Mesenchymal stem cell (in vitro differentiated cells and primary cell): ENCODE measurements at regions not wholly inside any gene's neighbourhood (a gene's known extent, or its start where the extent isn't known, plus 50 kb on each side); places are given as distances from the start of the nearest gene placed in this dataset.

Experiments used
- DNase-seq: peaks from one replicate; pipeline ENCODE4 v3.0.0-alpha.2; 2013
- H2AFZ ChIP-seq: one replicate; pipeline ENCODE4 v1.6.1; 2013; ENCODE audit warnings: low read depth, mild to moderate bottlenecking, control low read depth, inconsistent platforms, low read length, moderate library complexity
- H2AK5ac ChIP-seq: 2 replicates; pipeline ENCODE4 v1.6.1; 2013; ENCODE audit warnings: low read length, moderate library complexity, mild to moderate bottlenecking, inconsistent platforms; ENCODE audit not compliant: severe bottlenecking
- H2BK120ac ChIP-seq: one replicate; pipeline ENCODE4 v1.6.1; 2013; ENCODE audit warnings: low read depth, mild to moderate bottlenecking, inconsistent platforms, low read length, moderate library complexity
- H2BK12ac ChIP-seq, 2 experiments: one replicate each; pipeline ENCODE4 v1.6.1; 2013; ENCODE audit warnings: inconsistent platforms in 2 of 2, low read length in 2 of 2, mild to moderate bottlenecking in 2 of 2, moderate library complexity in 2 of 2, control low read depth in 1 of 2
- H2BK15ac ChIP-seq: one replicate; pipeline ENCODE4 v1.6.1; 2013; ENCODE audit warnings: mild to moderate bottlenecking, low read depth, inconsistent platforms; ENCODE audit not compliant: poor library complexity, severe bottlenecking
- H2BK5ac ChIP-seq: 2 replicates; pipeline ENCODE4 v1.6.1; 2013; ENCODE audit warnings: low read depth, mild to moderate bottlenecking, low read length, control low read depth, inconsistent platforms; ENCODE audit not compliant: poor library complexity, severe bottlenecking
- H3K14ac ChIP-seq, 2 experiments: one replicate each; pipeline ENCODE4 v1.6.1; 2013; ENCODE audit warnings: inconsistent platforms in 2 of 2, low read length in 2 of 2, control low read depth in 1 of 2, mild to moderate bottlenecking in 1 of 2, moderate library complexity in 1 of 2
- H3K18ac ChIP-seq, 2 experiments: one replicate each; pipeline ENCODE4 v1.6.1; 2013; ENCODE audit warnings: inconsistent platforms in 2 of 2, low read length in 2 of 2, control low read depth in 1 of 2, low read depth in 1 of 2, mild to moderate bottlenecking in 1 of 2
- H3K23ac ChIP-seq, 2 experiments: one replicate each; pipeline ENCODE4 v1.6.1; 2013; ENCODE audit warnings: inconsistent platforms in 2 of 2, low read length in 2 of 2, mild to moderate bottlenecking in 2 of 2, moderate library complexity in 2 of 2, control low read depth in 1 of 2
- H3K27ac ChIP-seq: 2 replicates; pipeline ENCODE4 v1.5.1; 2013; ENCODE audit warnings: mild to moderate bottlenecking, moderate library complexity, low read length, control low read depth, inconsistent platforms; ENCODE audit not compliant: poor library complexity, severe bottlenecking
- H3K27me3 ChIP-seq, 2 experiments: 2 replicates each; pipeline versions ENCODE4 v1.6.1 to v1.7.0; 2013; ENCODE audit warnings: low read length in 2 of 2, mild to moderate bottlenecking in 2 of 2, moderate library complexity in 2 of 2, control low read depth in 1 of 2, inconsistent platforms in 1 of 2; ENCODE audit not compliant: control insufficient read depth in 1 of 2, insufficient read depth in 1 of 2
- H3K36me3 ChIP-seq, 2 experiments: 2 replicates each; pipeline versions ENCODE4 v1.6.1 to v1.7.0; 2013; ENCODE audit warnings: low read length in 2 of 2, control low read depth in 1 of 2, inconsistent platforms in 1 of 2, low read depth in 1 of 2, mild to moderate bottlenecking in 1 of 2; ENCODE audit not compliant: insufficient read depth in 2 of 2, control insufficient read depth in 1 of 2
- H3K4ac ChIP-seq, 2 experiments: one replicate each; pipeline ENCODE4 v1.6.1; 2013; ENCODE audit warnings: inconsistent platforms in 2 of 2, low read length in 2 of 2, mild to moderate bottlenecking in 2 of 2, moderate library complexity in 2 of 2, control low read depth in 1 of 2, low read depth in 1 of 2
- H3K4me1 ChIP-seq: 2 replicates; pipeline ENCODE4 v1.6.1; 2013; ENCODE audit warnings: low read depth, low read length, control low read depth; ENCODE audit not compliant: control insufficient read depth, insufficient read depth
- H3K4me2 ChIP-seq: 2 replicates; pipeline ENCODE4 v1.6.1; 2013; ENCODE audit warnings: low read length, mild to moderate bottlenecking, inconsistent platforms; ENCODE audit not compliant: poor library complexity, severe bottlenecking
- H3K4me3 ChIP-seq, 2 experiments: 2 replicates each; pipeline versions ENCODE4 v1.5.1 to v1.7.0; 2013; ENCODE audit warnings: low read length in 2 of 2, mild to moderate bottlenecking in 2 of 2, control low read depth in 1 of 2, low read depth in 1 of 2; ENCODE audit not compliant: insufficient read depth in 1 of 2
- H3K79me1 ChIP-seq: replicated peaks from 2 replicates; pipeline ENCODE4 v1.6.1; 2013; ENCODE audit warnings: mild to moderate bottlenecking, control low read depth, low read length, inconsistent platforms; ENCODE audit not compliant: poor library complexity, severe bottlenecking
- H3K9ac ChIP-seq: 2 replicates; pipeline ENCODE4 v1.7.0; 2013; ENCODE audit warnings: mild to moderate bottlenecking, low read length, moderate library complexity
- H3K9me3 ChIP-seq: 2 replicates; pipeline ENCODE4 v1.7.0; 2013; ENCODE audit warnings: mild to moderate bottlenecking, low read length; ENCODE audit not compliant: control insufficient read depth
- H4K8ac ChIP-seq: one replicate; pipeline ENCODE4 v1.6.1; 2013; ENCODE audit warnings: inconsistent platforms, mild to moderate bottlenecking, low read length, moderate library complexity
- H4K91ac ChIP-seq: one replicate; pipeline ENCODE4 v1.6.1; 2013; ENCODE audit warnings: mild to moderate bottlenecking, low read length, inconsistent platforms
- WGBS: methylation state at CpG from one replicate; pipeline ENCODE4 v1.1.7; 2013; ENCODE audit warnings: mixed read lengths; 5-methylcytosine and 5-hydroxymethylcytosine counted together

- H3K27me3 ChIP-seq, result no peaks in the 10 kb centered on the region
- no peaks in the 10 kb centered on the region for H3K79me1 ChIP-seq
- H3K18ac ChIP-seq, result no peak overlapping the region
- peaks cover 2% of the 10 kb centered on the region for H3K4me1 ChIP-seq
- no peak overlapping the region for H2BK120ac ChIP-seq
- no peak overlapping the region for H4K91ac ChIP-seq
- H3K4ac ChIP-seq, result no peak overlapping the region
- H2BK15ac ChIP-seq, result no peak overlapping the region
- no peaks in the 10 kb centered on the region for H3K36me3 ChIP-seq
- no peak overlapping the region for H3K23ac ChIP-seq
- no peak overlapping the region for H3K14ac ChIP-seq
- no peak overlapping the region for H2AFZ ChIP-seq
- no peak overlapping the region for H2AK5ac ChIP-seq
- no peak overlapping the region for H3K4me3 ChIP-seq
- H4K8ac ChIP-seq, result no peak overlapping the region
- no peak overlapping the region for H3K27ac ChIP-seq
- DNase-seq, result no peak
- H2BK5ac ChIP-seq, result no peak overlapping the region
- no peaks in the 10 kb centered on the region for H3K9me3 ChIP-seq
- H3K9ac ChIP-seq, result no peak overlapping the region
- H3K4me2 ChIP-seq, result no peak overlapping the region
- WGBS, result no CpG with 5 or more reads among the region's 1 CpG
- H2BK12ac ChIP-seq, result no peak overlapping the region
These were observed 314.5 kb upstream of the HS3ST1 start for GRCh38 chr4:11743236-11743635.

DNA sequence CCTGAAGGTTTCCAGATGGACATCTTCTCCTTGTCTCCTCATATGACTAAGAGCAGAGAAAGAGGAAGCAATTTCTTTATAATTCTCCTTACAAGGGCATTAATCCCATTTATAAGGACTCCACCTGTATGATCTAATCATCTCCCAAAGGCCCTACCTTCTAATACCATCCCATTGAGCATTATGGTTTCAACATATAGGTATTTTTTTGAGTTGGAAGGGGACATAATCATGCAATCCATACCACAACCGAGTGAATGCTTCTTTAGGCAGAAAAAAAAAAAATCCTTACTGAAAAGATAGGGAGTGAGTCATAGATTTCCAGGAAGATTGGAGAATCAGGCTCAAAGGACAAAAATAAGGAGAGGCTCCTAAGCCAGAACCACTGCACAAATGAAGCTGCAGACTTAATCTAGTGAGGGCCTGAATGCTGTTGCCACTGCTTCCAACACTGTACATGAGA, 312.5 kb upstream of the HS3ST1 start:
- peak; percentile 78 for DNase-seq
- no CpG with 5 or more reads among the region's 1 CpG for WGBS
- H2AK5ac ChIP-seq, result no peak overlapping the region
- no peaks in the 10 kb centered on the region for H3K27me3 ChIP-seq
- no peak overlapping the region for H2BK5ac ChIP-seq
- peak overlapping the region in 1 of 2 experiments; percentile 18 for H3K14ac ChIP-seq
- H3K9ac ChIP-seq, result no peak overlapping the region
- H3K36me3 ChIP-seq, result no peaks in the 10 kb centered on the region
- no peak overlapping the region for H4K8ac ChIP-seq
- H3K18ac ChIP-seq, result peak overlapping the region; percentile 75 to 90
- peak overlapping the region; percentile 11 for H2BK120ac ChIP-seq
- peak overlapping the region in 1 of 2 experiments; percentile 73 for H3K4ac ChIP-seq
- H4K91ac ChIP-seq, result peak overlapping the region; percentile 25
- H2AFZ ChIP-seq, result no peak overlapping the region
- no peaks in the 10 kb centered on the region for H3K79me1 ChIP-seq
- H3K4me2 ChIP-seq, result no peak overlapping the region
- H3K4me3 ChIP-seq, result no peak overlapping the region
- H2BK15ac ChIP-seq, result no peak overlapping the region
- peak overlapping the region; percentile 28 for H3K27ac ChIP-seq
- no peaks in the 10 kb centered on the region for H3K9me3 ChIP-seq
- no peak overlapping the region for H3K23ac ChIP-seq
- H2BK12ac ChIP-seq, result peak overlapping the region in 1 of 2 experiments; percentile 46
- H3K4me1 ChIP-seq, result peaks cover 2% of the 10 kb centered on the region

DNA sequence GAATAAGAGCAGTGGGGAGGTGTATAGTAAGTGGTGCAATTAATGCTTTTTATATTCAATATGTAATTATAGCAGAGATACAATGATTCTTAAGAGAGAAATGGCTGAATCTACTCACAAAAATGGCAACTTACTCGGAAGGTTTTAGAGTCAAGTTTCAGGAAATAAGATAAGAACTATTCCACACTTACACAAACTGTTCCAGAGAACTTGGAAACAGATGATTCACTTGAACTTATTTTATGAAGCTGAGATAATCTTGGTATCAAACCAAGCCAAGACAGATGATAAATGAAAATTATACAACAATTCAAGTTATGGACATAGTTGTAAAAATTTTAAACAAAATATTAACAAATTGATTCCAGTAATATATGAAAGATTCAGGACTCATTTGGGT, 311.3 kb upstream of the HS3ST1 start:
- Histone ChIP-seq H2AFZ (no peak overlapping the region), H3K14ac (no peak overlapping the region), H3K9me3 (no peaks in the 10 kb centered on the region), H2BK5ac (no peak overlapping the region), H3K27ac (no peak overlapping the region), H2BK15ac (no peak overlapping the region), H4K8ac (no peak overlapping the region), H2BK120ac (no peak overlapping the region), H2BK12ac (no peak overlapping the region), H4K91ac (no peak overlapping the region), H3K79me1 (no peaks in the 10 kb centered on the region), H3K4ac (no peak overlapping the region), H3K36me3 (no peaks in the 10 kb centered on the region), H3K4me2 (no peak overlapping the region), H3K9ac (no peak overlapping the region), H3K27me3 (no peaks in the 10 kb centered on the region), H3K4me1 (peaks cover 2% of the 10 kb centered on the region), H3K4me3 (no peak overlapping the region), H3K18ac (no peak overlapping the region), H3K23ac (no peak overlapping the region), H2AK5ac (no peak overlapping the region)
- WGBS, result no CpG with 5 or more reads among the region's 1 CpG
- DNase-seq, result peak; percentile 20

GRCh38 chr4:11736978-11737377, 308.3 kb upstream of the HS3ST1 start:
- Histone ChIP-seq H3K27me3 (no peaks in the 10 kb centered on the region), H2BK120ac (no peak overlapping the region), H3K4ac (no peak overlapping the region), H2BK5ac (no peak overlapping the region), H2AFZ (no peak overlapping the region), H3K9me3 (no peaks in the 10 kb centered on the region), H4K91ac (no peak overlapping the region), H3K4me1 (peaks cover 2% of the 10 kb centered on the region), H3K14ac (no peak overlapping the region), H3K27ac (no peak overlapping the region), H3K4me2 (no peak overlapping the region), H3K18ac (no peak overlapping the region), H4K8ac (no peak overlapping the region), H2AK5ac (no peak overlapping the region), H3K4me3 (no peak overlapping the region), H3K79me1 (no peaks in the 10 kb centered on the region), H2BK12ac (no peak overlapping the region), H2BK15ac (no peak overlapping the region), H3K36me3 (no peaks in the 10 kb centered on the region), H3K23ac (no peak overlapping the region), H3K9ac (no peak overlapping the region)
- DNase-seq, result no peak
- 50% methylated on average over 1 of the region's 2 CpGs for WGBS
